B cell (primary cell): ENCODE measurements at regions not wholly inside any gene's neighbourhood (a gene's known extent, or its start where the extent isn't known, plus 50 kb on each side); places are given as distances from the start of the nearest gene placed in this dataset.
"Not testable (repeated sequence)": the region's sequence is repeated elsewhere in the genome, so short reads cannot be mapped to it uniquely, and the experiment has no call there.

Experiments
- ATAC-seq: fragments of 200-7000 bp; cut with Tn5 transposase; one replicate; pipeline ENCODE4 v1.10.0; 2021; ENCODE audit warnings: low read depth, mild to moderate bottlenecking, moderate number of reproducible peaks, moderate library complexity
- CTCF ChIA-PET: fragments of 350-600 bp; sonication (Branson Sonifier 250); formaldehyde crosslinking; loops from one replicate; lab custom pipeline; 2021; ENCODE audit warnings: antibody characterized with exemption, inconsistent platforms; lab: Charles Lee
- POLR2A ChIA-PET: fragments of 350-600 bp; sonication (Branson Sonifier 250); formaldehyde crosslinking; loops from one replicate; lab custom pipeline; 2021; ENCODE audit warnings: antibody characterized with exemption; lab: Charles Lee
- DNase-seq: peaks from one replicate; pipeline ENCODE4 v3.0.0; 2013
- H2AFZ ChIP-seq: 2 replicates; pipeline ENCODE4 v1.6.1; 2012; ENCODE audit warnings: mild to moderate bottlenecking, low read depth, low read length; ENCODE audit not compliant: insufficient read depth, poor library complexity, severe bottlenecking
- H3K27ac ChIP-seq, 2 donors: 1 replicate in 1 of 2; 2 replicates in 1 of 2; pipeline ENCODE4 v1.5.1; 2012 to 2013; ENCODE audit warnings: low read length in 2 of 2, mild to moderate bottlenecking in 2 of 2, moderate library complexity in 1 of 2
- H3K27me3 ChIP-seq, 4 experiments: fragments of 200-600 bp in 1 of 4; sonication (generic) in 1 of 4; replicated peaks in 1 of 4; 1 replicate in 2 of 4; 2 replicates in 2 of 4; pipeline versions ENCODE4 v1.6.1 to v1.7.0; 2013 to 2016; ENCODE audit warnings: low read length in 3 of 4, mild to moderate bottlenecking in 2 of 4, mixed read lengths in 1 of 4, moderate library complexity in 1 of 4; ENCODE audit not compliant: insufficient read depth in 4 of 4, control insufficient read depth in 3 of 4; ENCODE audit errors: control extremely low read depth in 1 of 4
- H3K36me3 ChIP-seq, 2 experiments: replicated peaks in 1 of 2; 1 replicate in 1 of 2; 2 replicates in 1 of 2; pipeline versions ENCODE4 v1.6.1 to v1.7.1; 2013; ENCODE audit warnings: low read length in 1 of 2; ENCODE audit not compliant: insufficient read depth in 2 of 2, control insufficient read depth in 1 of 2; ENCODE audit errors: control extremely low read depth in 1 of 2, extremely low read depth in 1 of 2
- H3K4me1 ChIP-seq, 2 donors: fragments of 200-600 bp in 1 of 2; sonication (generic) in 1 of 2; 1 replicate in 1 of 2; 2 replicates in 1 of 2; pipeline versions ENCODE4 v1.5.1 to v1.6.1; 2013 to 2017; ENCODE audit warnings: low read length in 2 of 2; ENCODE audit not compliant: control insufficient read depth in 2 of 2, insufficient read depth in 2 of 2
- H3K4me2 ChIP-seq: replicated peaks from 2 replicates; pipeline ENCODE3; 2012; ENCODE audit warnings: mild to moderate bottlenecking, low read depth, low read length; ENCODE audit not compliant: poor library complexity, severe bottlenecking
- H3K4me3 ChIP-seq, 5 experiments: fragments of 200-600 bp in 1 of 5; sonication (generic) in 1 of 5; 1 replicate in 3 of 5; 2 replicates in 2 of 5; pipeline versions ENCODE4 v1.5.1 to v1.7.0; 2011 to 2016; ENCODE audit warnings: low read length in 4 of 5, mild to moderate bottlenecking in 4 of 5, low read depth in 2 of 5, control low read depth in 1 of 5, moderate library complexity in 1 of 5; ENCODE audit not compliant: insufficient read depth in 1 of 5; ENCODE audit errors: control extremely low read depth in 1 of 5, extremely low read depth in 1 of 5
- H3K79me2 ChIP-seq: fragments of 200-600 bp; sonication (generic); one replicate; pipeline ENCODE4 v1.6.0; 2016; ENCODE audit warnings: low read length; ENCODE audit not compliant: control insufficient read depth, insufficient read depth
- H3K9ac ChIP-seq: fragments of 200-600 bp; sonication (generic); 2 replicates; pipeline ENCODE4 v1.6.1; 2017; ENCODE audit warnings: mild to moderate bottlenecking, low read length, moderate library complexity
- H3K9me3 ChIP-seq, 3 donors: one replicate each; pipeline versions ENCODE4 v1.6.1 to v1.7.1; 2013; ENCODE audit warnings: low read length in 2 of 3; ENCODE audit not compliant: control insufficient read depth in 2 of 3, insufficient read depth in 1 of 3; ENCODE audit errors: control extremely low read depth in 1 of 3
- H4K20me1 ChIP-seq: 2 replicates; pipeline ENCODE4 v1.6.0; 2012; ENCODE audit warnings: mild to moderate bottlenecking, low read length; ENCODE audit not compliant: insufficient read depth, control insufficient read depth, poor library complexity, severe bottlenecking
- H3K27ac Mint-ChIP-seq: one replicate; pipeline ENCODE4 v1.8.0; 2021; ENCODE audit warnings: mixed read lengths
- H3K27me3 Mint-ChIP-seq: one replicate; pipeline ENCODE4 v1.8.0; 2021; ENCODE audit warnings: mixed read lengths
- H3K4me1 Mint-ChIP-seq: one replicate; pipeline ENCODE4 v1.8.0; 2021; ENCODE audit warnings: mixed read lengths
- H3K4me3 Mint-ChIP-seq: one replicate; pipeline ENCODE4 v1.8.0; 2021; ENCODE audit warnings: mixed read lengths
- H3K9me3 Mint-ChIP-seq: one replicate; pipeline ENCODE4 v1.8.0; 2022; ENCODE audit warnings: mixed read lengths; ENCODE audit not compliant: insufficient read depth
- EZH2 ChIP-seq: IDR thresholded peaks from 2 replicates; pipeline ENCODE4 v1.6.1; 2012; ENCODE audit warnings: borderline replicate concordance, low read depth, mild to moderate bottlenecking, moderate library complexity, low read length; ENCODE audit not compliant: insufficient read depth, poor library complexity, severe bottlenecking
- WGBS: methylation state at CpG from one replicate; pipeline ENCODE4 v1.1.5; 2013; ENCODE audit warnings: missing lambda C conversion rate; ENCODE audit not compliant: insufficient coverage; 5-methylcytosine and 5-hydroxymethylcytosine counted together
- intact Hi-C: fragments of 100-400 bp; cut with micrococcal nuclease; formaldehyde crosslinking; loops from one replicate; pipeline ENCODE4 v1.10.0; 2022

- POLR2A ChIA-PET = no interaction called here
- Histone ChIP-seq H3K36me3 (no peaks in the 10 kb centered on the region), H2AFZ (no peak overlapping the region), H3K4me3 (no peak overlapping the region), H3K4me1 (no peaks in the 10 kb centered on the region), H3K9me3 (peaks cover 0 to 5% (median 1%) of the 10 kb centered on the region in 3 donors), H3K79me2 (no peaks in the 10 kb centered on the region), H3K27me3 (no peaks in the 10 kb centered on the region), H3K9ac (no peak overlapping the region), H4K20me1 (no peaks in the 10 kb centered on the region), H3K4me2 (no peak overlapping the region), H3K27ac (no peak overlapping the region)
- no peak for TF ChIP-seq EZH2
- intact Hi-C loops = no loop called here
- Mint-ChIP-seq H3K4me3 (no peak overlapping the region), H3K4me1 (no peaks in the 10 kb centered on the region), H3K27ac (no peak overlapping the region), H3K9me3 (no peaks in the 10 kb centered on the region), H3K27me3 (no peaks in the 10 kb centered on the region)
- CTCF ChIA-PET = no interaction called here
- no peak for DNase-seq
- no peak for ATAC-seq
Observed at GRCh38 chr2:138095336-138095735, 131.1 kb downstream of the HNMT start.

- H3K9ac ChIP-seq, H3K27ac Mint-ChIP-seq, intact Hi-C loops, H3K4me1 ChIP-seq, H3K9me3 Mint-ChIP-seq, H3K79me2 ChIP-seq, H3K4me1 Mint-ChIP-seq, POLR2A ChIA-PET, H2AFZ ChIP-seq, H3K27ac ChIP-seq, H3K4me2 ChIP-seq, H4K20me1 ChIP-seq, H3K4me3 Mint-ChIP-seq, H3K27me3 Mint-ChIP-seq, H3K9me3 ChIP-seq, H3K4me3 ChIP-seq, H3K36me3 ChIP-seq, DNase-seq, H3K27me3 ChIP-seq, CTCF ChIA-PET, ATAC-seq: not testable (repeated sequence)
- 100% methylated on average over 2 of the region's 3 CpGs for WGBS
Observed at GRCh38 chr2:138099288-138099687, 135.0 kb downstream of the HNMT start.
